A549 (cell line): ENCODE measurements at regions not wholly inside any gene's neighbourhood (a gene's known extent, or its start where the extent isn't known, plus 50 kb on each side); places are given as distances from the start of the nearest gene placed in this dataset.

Experiments used
- ATAC-seq, 2 experiments: fragments of 200-7000 bp in 1 of 2; fragments of >200 bp in 1 of 2; cut with Nextera tagmentation in 1 of 2; cut with Tn5 transposase in 1 of 2; 3 replicates each; pipeline versions ENCODE4 v1.8.0 to v1.9.1; 2018 to 2020; ENCODE audit warnings: mild to moderate bottlenecking in 1 of 2, moderate library complexity in 1 of 2
- CTCF ChIA-PET: fragments of 300-600 bp; sonication (Branson Sonifier 250); formaldehyde crosslinking; extraction: SDS; loops from one replicate; lab custom pipeline; 2021; ENCODE audit warnings: antibody characterized with exemption, inconsistent platforms; lab: Yijun Ruan, JAX
- POLR2A ChIA-PET: fragments of 350-600 bp; formaldehyde crosslinking; extraction: SDS; loops from one replicate; lab custom pipeline; 2021; ENCODE audit warnings: antibody characterized with exemption, inconsistent platforms; lab: Yijun Ruan, JAX
- DNase-seq, 2 experiments: peaks; one replicate each; pipeline versions ENCODE4 v3.0.0 to v3.0.0-alpha.2; 2011 to 2016; ENCODE audit warnings: low read depth in 1 of 2, low spot score in 1 of 2
- FAIRE-seq: peaks from 2 replicates; lab custom pipeline; 2011; peaks lifted over from hg19 to GRCh38; lab: Jason Lieb, UNC
- H3K27ac ChIP-seq, 2 experiments: fragments of >200 bp; sonication (Bioruptor Twin); formaldehyde crosslinking; 3 replicates each; pipeline ENCODE4 v1.5.1; 2016 to 2017
- H3K4me1 ChIP-seq: fragments of >200 bp; sonication (Bioruptor Twin); formaldehyde crosslinking; 3 replicates; pipeline ENCODE4 v1.6.1; 2016
- H3K4me2 ChIP-seq: fragments of >200 bp; sonication (Bioruptor Twin); formaldehyde crosslinking; 3 replicates; pipeline ENCODE4 v1.6.1; 2016
- H3K4me3 ChIP-seq: fragments of >200 bp; sonication (Bioruptor Twin); formaldehyde crosslinking; 3 replicates; pipeline ENCODE4 v1.5.1; 2016
- H3K9me3 ChIP-seq: fragments of >200 bp; sonication (Bioruptor Twin); formaldehyde crosslinking; 3 replicates; pipeline ENCODE4 v1.6.1; 2016
- BCL3 ChIP-seq: fragments of >200 bp; sonication (Bioruptor Twin); formaldehyde crosslinking; IDR thresholded peaks from 3 replicates; pipeline ENCODE4 v1.6.1; 2016
- CBX2 ChIP-seq: fragments of 200-600 bp; sonication (generic); IDR thresholded peaks from 2 replicates; pipeline ENCODE4 v1.6.1; 2016; ENCODE audit warnings: low read depth, mild to moderate bottlenecking, borderline replicate concordance
- CEBPB ChIP-seq, 2 experiments: fragments of >200 bp in 1 of 2; sonication (Bioruptor Twin) in 1 of 2; formaldehyde crosslinking in 1 of 2; IDR thresholded peaks; 2 replicates each; pipeline ENCODE4 v1.6.1; 2012 to 2016
- CHD2 ChIP-seq: fragments of 150-350 bp; IDR thresholded peaks from 2 replicates; pipeline ENCODE4 v1.6.1; 2014; ENCODE audit warnings: low read length; ENCODE audit not compliant: partially characterized antibody
- CHD4 ChIP-seq: fragments of 200-600 bp; sonication (generic); IDR thresholded peaks from 2 replicates; pipeline ENCODE4 v1.6.1; 2016; ENCODE audit warnings: antibody characterized with exemption, mild to moderate bottlenecking, borderline replicate concordance
- EP300 ChIP-seq, 2 experiments: fragments of >200 bp; sonication (Bioruptor Twin); formaldehyde crosslinking; IDR thresholded peaks; 2 replicates in 1 of 2; 3 replicates in 1 of 2; pipeline ENCODE4 v1.6.1; 2016 to 2017
- FOSL2 ChIP-seq, 2 experiments: fragments of 450-650 bp in 1 of 2; fragments of >200 bp in 1 of 2; sonication (Bioruptor Twin) in 1 of 2; formaldehyde crosslinking; IDR thresholded peaks; 2 replicates each; pipeline versions ENCODE4 v1.5.0 to v1.6.1; 2016 to 2020; ENCODE audit warnings: mild to moderate bottlenecking in 1 of 2, moderate library complexity in 1 of 2
- FOXS1 ChIP-seq: fragments of 250-450 bp; sonication (Bioruptor Pico); IDR thresholded peaks from 2 replicates; pipeline ENCODE4 v1.5.0; 2020; ENCODE audit warnings: mild to moderate bottlenecking, moderate library complexity
- GATA3 ChIP-seq: IDR thresholded peaks from 2 replicates; pipeline ENCODE4 v1.6.1; 2012; ENCODE audit warnings: borderline replicate concordance
- JUNB ChIP-seq: fragments of >200 bp; sonication (Bioruptor Twin); formaldehyde crosslinking; IDR thresholded peaks from 2 replicates; pipeline ENCODE4 v1.6.1; 2016
- KDM1A ChIP-seq: fragments of 200-600 bp; sonication (generic); IDR thresholded peaks from 2 replicates; pipeline ENCODE4 v1.6.1; 2016; ENCODE audit warnings: low read depth, mild to moderate bottlenecking
- MYC ChIP-seq: IDR thresholded peaks from 2 replicates; pipeline ENCODE4 v1.6.1; 2012; ENCODE audit warnings: mild to moderate bottlenecking, inconsistent platforms, low read length, improper control_type of control experiment, borderline replicate concordance
- NPAS2 ChIP-seq: fragments of 250-450 bp; sonication (Bioruptor Pico); IDR thresholded peaks from 2 replicates; pipeline ENCODE4 v1.8.0; 2022; ENCODE audit warnings: mild to moderate bottlenecking, moderate library complexity, borderline replicate concordance
- POLR2A ChIP-seq: IDR thresholded peaks from 2 replicates; pipeline ENCODE4 v1.6.1; 2012; ENCODE audit warnings: mild to moderate bottlenecking, low read length
- RAD21 ChIP-seq, 2 experiments: fragments of >200 bp in 1 of 2; sonication (Bioruptor Twin) in 1 of 2; formaldehyde crosslinking in 1 of 2; IDR thresholded peaks in 1 of 2; conservative IDR thresholded peaks in 1 of 2; 2 replicates in 1 of 2; 3 replicates in 1 of 2; pipeline ENCODE4 v1.6.1; 2012 to 2018; ENCODE audit warnings: inconsistent platforms in 1 of 2
- RARB ChIP-seq: fragments of 250-450 bp; sonication (Bioruptor Pico); IDR thresholded peaks from 2 replicates; pipeline ENCODE4 v1.8.0; 2021; ENCODE audit warnings: mild to moderate bottlenecking, moderate library complexity
- RCOR1 ChIP-seq: fragments of 150-350 bp; IDR thresholded peaks from 2 replicates; pipeline ENCODE4 v1.6.1; 2014; ENCODE audit warnings: antibody characterized with exemption, low read length, low read depth
- RFX5 ChIP-seq: fragments of 450-650 bp; IDR thresholded peaks from 2 replicates; pipeline ENCODE4 v1.7.1; 2014; ENCODE audit warnings: antibody characterized with exemption, mild to moderate bottlenecking, moderate library complexity
- SREBF2 ChIP-seq: fragments of 450-650 bp; IDR thresholded peaks from 2 replicates; pipeline ENCODE4 v1.6.1; 2014; ENCODE audit warnings: mild to moderate bottlenecking, moderate library complexity
- TP53 ChIP-seq: fragments of 250-450 bp; sonication (Bioruptor Pico); IDR thresholded peaks from 2 replicates; pipeline ENCODE4 v1.5.0; 2021; ENCODE audit warnings: mild to moderate bottlenecking, moderate library complexity
- ZFP36 ChIP-seq: fragments of 450-650 bp; IDR thresholded peaks from 2 replicates; pipeline ENCODE4 v1.6.1; 2014; ENCODE audit warnings: borderline replicate concordance; ENCODE audit not compliant: partially characterized antibody
- ZNF302 ChIP-seq: fragments of 250-450 bp; sonication (Bioruptor Pico); IDR thresholded peaks from 2 replicates; pipeline ENCODE4 v1.9.0; 2021; ENCODE audit warnings: inconsistent platforms, mild to moderate bottlenecking, moderate library complexity
- WGBS: methylation state at CpG from one replicate; pipeline ENCODE4 v1.1.6; 2017; ENCODE audit errors: missing lambda C conversion rate; 5-methylcytosine and 5-hydroxymethylcytosine counted together
- TF ChIP-seq, protein P1 (sequence below): fragments of >200 bp; sonication (Bioruptor Twin); formaldehyde crosslinking; IDR thresholded peaks from 2 replicates; pipeline ENCODE4 v1.6.1; 2016
- TF ChIP-seq, protein P2 (sequence below): fragments of 150-350 bp; IDR thresholded peaks from 2 replicates; pipeline ENCODE4 v1.6.1; 2014; ENCODE audit warnings: low read depth, mild to moderate bottlenecking, low read length

GRCh38 chr6:165849534-165850430 lies 186.7 kb upstream of the PDE10A start:
- ChIA-PET CTCF (interaction anchor here (0.8 to 4.4 kb wide), 12 partner anchors 8 to 459 kb away, joined by 3 to 12 read pairs (median 4); partner anchors contain the start of gene PRR18), POLR2A (no interaction called here)
- Histone ChIP-seq H3K27ac (no peak overlapping the region), H3K4me3 (no peak overlapping the region), H3K4me1 (peaks cover 26% of the 10 kb centered on the region), H3K4me2 (no peak overlapping the region; the same call in 2 of the 3 replicates), H3K9me3 (no peaks in the 10 kb centered on the region)
- WGBS, result 81% methylated on average over 27 of the region's 27 CpGs
- FAIRE-seq, result no peak
- TF ChIP-seq RAD21 (conservative IDR thresholded peaks at IDR 0.05 in 1 of 2, IDR thresholded peaks at IDR 0.05 in 1 of 2) (no peak), CHD4 (no peak), NPAS2 (CRISPR knock-in tag) (no peak), EP300 (IDR thresholded peaks at IDR 0.05) (no peak), CHD2 (no peak), SREBF2 (no peak), JUNB (no peak), POLR2A (no peak), RARB (CRISPR knock-in tag) (no peak), KDM1A (no peak), GATA3 (no peak), ZFP36 (no peak), BCL3 (no peak), FOXS1 (CRISPR knock-in tag) (no peak)
- TF ChIP-seq, protein P1, sequence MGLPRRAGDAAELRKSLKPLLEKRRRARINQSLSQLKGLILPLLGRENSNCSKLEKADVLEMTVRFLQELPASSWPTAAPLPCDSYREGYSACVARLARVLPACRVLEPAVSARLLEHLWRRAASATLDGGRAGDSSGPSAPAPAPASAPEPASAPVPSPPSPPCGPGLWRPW, result no peak
- TF ChIP-seq, protein P2, sequence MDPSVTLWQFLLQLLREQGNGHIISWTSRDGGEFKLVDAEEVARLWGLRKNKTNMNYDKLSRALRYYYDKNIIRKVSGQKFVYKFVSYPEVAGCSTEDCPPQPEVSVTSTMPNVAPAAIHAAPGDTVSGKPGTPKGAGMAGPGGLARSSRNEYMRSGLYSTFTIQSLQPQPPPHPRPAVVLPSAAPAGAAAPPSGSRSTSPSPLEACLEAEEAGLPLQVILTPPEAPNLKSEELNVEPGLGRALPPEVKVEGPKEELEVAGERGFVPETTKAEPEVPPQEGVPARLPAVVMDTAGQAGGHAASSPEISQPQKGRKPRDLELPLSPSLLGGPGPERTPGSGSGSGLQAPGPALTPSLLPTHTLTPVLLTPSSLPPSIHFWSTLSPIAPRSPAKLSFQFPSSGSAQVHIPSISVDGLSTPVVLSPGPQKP, result no peak
- ATAC-seq, result no peak
- DNase-seq, result no peak

GRCh38 chr6:165848086-165848426 lies 185.0 kb upstream of the PDE10A start:
- H3K4me1 ChIP-seq, result peaks cover 28% of the 10 kb centered on the region
- ATAC-seq (no peak), FAIRE-seq (no peak), DNase-seq (no peak)
- H3K27ac ChIP-seq, result no peak overlapping the region
- no peak overlapping the region for H3K4me3 ChIP-seq
- TF ChIP-seq JUNB (no peak), POLR2A (no peak), EP300 (IDR thresholded peaks at IDR 0.05) (no peak), TP53 (no peak), SREBF2 (no peak), GATA3 (no peak), RFX5 (no peak), FOSL2 (IDR thresholded peaks at IDR 0.05) (no peak), FOSL2 (CRISPR knock-in tag; IDR thresholded peaks at IDR 0.05) (no peak), KDM1A (no peak), RCOR1 (no peak), ZFP36 (no peak), MYC (no peak), ZNF302 (CRISPR knock-in tag) (no peak), CBX2 (no peak), CEBPB (IDR thresholded peaks at IDR 0.05) (no peak)
- TF ChIP-seq, protein P2, result no peak
- POLR2A ChIA-PET, result no interaction called here
- H3K4me2 ChIP-seq, result no peak overlapping the region
- no peaks in the 10 kb centered on the region for H3K9me3 ChIP-seq
- CTCF ChIA-PET, result no interaction called here
- WGBS, result 97% methylated on average over 10 of the region's 11 CpGs
